GM12891 (cell line): ENCODE measurements at regions not wholly inside any gene's neighbourhood (a gene's known extent, or its start where the extent isn't known, plus 50 kb on each side); places are given as distances from the start of the nearest gene placed in this dataset.
"Not testable (repeated sequence)": the region's sequence is repeated elsewhere in the genome, so short reads cannot be mapped to it uniquely, and the experiment has no call there.

ENCODE experiments used
- POLR2A ChIP-seq: IDR thresholded peaks from 2 replicates; pipeline ENCODE4 v1.6.1; 2011; ENCODE audit warnings: low read depth, low read length, control low read depth
- POLR2AphosphoS5 ChIP-seq: IDR thresholded peaks from 2 replicates; pipeline ENCODE4 v1.6.1; 2011; ENCODE audit warnings: low read depth, low read length, control low read depth
- SPI1 ChIP-seq: IDR thresholded peaks from 2 replicates; pipeline ENCODE4 v1.6.1; 2011; ENCODE audit warnings: low read depth, low read length, control low read depth
- TAF1 ChIP-seq: IDR thresholded peaks from 2 replicates; pipeline ENCODE4 v1.6.1; 2011; ENCODE audit warnings: low read depth, low read length, control low read depth

DNA sequence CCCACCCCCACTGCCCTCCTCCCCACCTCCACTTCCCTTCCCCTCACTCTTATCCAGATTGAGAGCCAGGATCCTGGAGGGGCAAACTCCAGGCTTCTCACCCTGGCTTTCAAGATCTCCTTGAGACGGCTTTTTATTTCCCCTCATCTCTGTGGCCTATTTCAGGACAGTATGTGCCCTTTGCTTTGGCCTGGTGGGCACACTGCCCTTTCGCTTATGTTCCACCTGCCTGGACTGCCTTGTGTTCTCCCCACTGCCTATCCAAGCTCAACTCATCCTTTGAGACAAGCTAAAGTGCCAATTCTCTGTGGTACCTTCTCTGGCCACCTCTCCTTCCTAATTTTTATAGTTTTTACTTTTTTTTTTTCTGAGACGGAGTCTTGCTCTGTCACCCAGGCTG lies 95.9 kb upstream of the SEC22B start:
- TF ChIP-seq POLR2A, TAF1, POLR2AphosphoS5, SPI1: not testable (repeated sequence)
